Stomach (tissue), 8 donors: ENCODE measurements at regions not wholly inside any gene's neighbourhood (a gene's known extent, or its start where the extent isn't known, plus 50 kb on each side); places are given as distances from the start of the nearest gene placed in this dataset.
A peak's percentile ranks its signal among the peaks of the same experiment; 100 is the strongest.

Experiments used
- DNase-seq, 2 donors: peaks; one replicate each; pipeline versions ENCODE4 v3.0.0 to v3.0.0-alpha.2; 2013 to 2019
- H3K27ac ChIP-seq, 5 donors: fragments of 200-600 bp in 4 of 5; sonication (generic) in 4 of 5; one replicate each; pipeline ENCODE4 v1.5.1; 2013 to 2019; ENCODE audit warnings: mild to moderate bottlenecking in 1 of 5, moderate library complexity in 1 of 5
- H3K27me3 ChIP-seq, 3 donors: fragments of 200-600 bp; sonication (generic); one replicate each; pipeline ENCODE4 v1.5.1; 2017 to 2019; ENCODE audit warnings: mixed run types in 1 of 3
- H3K36me3 ChIP-seq, 4 donors: fragments of 200-600 bp; sonication (generic); 1 replicate in 3 of 4; 2 replicates in 1 of 4; pipeline ENCODE4 v1.5.1; 2016 to 2019
- H3K4me1 ChIP-seq, 4 donors: fragments of 200-600 bp; sonication (generic); one replicate each; pipeline ENCODE4 v1.5.1; 2016 to 2019
- H3K4me3 ChIP-seq, 4 donors: fragments of 200-600 bp; sonication (generic) in 3 of 4; one replicate each; pipeline ENCODE4 v1.5.1; 2016 to 2019; ENCODE audit warnings: mild to moderate bottlenecking in 1 of 4
- H3K9me3 ChIP-seq, 4 donors: fragments of 200-600 bp; sonication (generic); one replicate each; pipeline ENCODE4 v1.5.1; 2016 to 2019
- EP300 ChIP-seq: sonication (generic); formaldehyde crosslinking; IDR thresholded peaks from one replicate; pipeline ENCODE4 v1.6.1; 2017; ENCODE audit warnings: antibody characterized with exemption
- POLR2A ChIP-seq, 4 donors: fragments of 450-650 bp; IDR thresholded peaks; one replicate each; pipeline ENCODE4 v1.6.1; 2016; ENCODE audit warnings: antibody characterized with exemption in 4 of 4, control low read depth in 2 of 4, mild to moderate bottlenecking in 1 of 4, moderate library complexity in 1 of 4
- POLR2AphosphoS5 ChIP-seq, 3 donors: sonication (generic); formaldehyde crosslinking; IDR thresholded peaks; one replicate each; pipeline ENCODE4 v1.6.1; 2016; ENCODE audit warnings: antibody characterized with exemption in 3 of 3
- WGBS, 5 donors: extraction: QIAGEN DNeasy Blood & Tissue Kit in 3 of 5; methylation state at CpG; one replicate each; pipeline versions ENCODE4 v1.1.5 to v1.1.7; 2013 to 2018; 5-methylcytosine and 5-hydroxymethylcytosine counted together
- intact Hi-C: fragments of 100-400 bp; cut with DNase I; formaldehyde crosslinking; loops from one replicate; pipeline ENCODE4 v1.15.1; 2023; ENCODE audit warnings: low total_unique reads
- TF ChIP-seq, protein P1 (sequence below), 7 experiments: fragments of 450-650 bp in 4 of 7; fragments of 200-600 bp in 3 of 7; sonication (generic) in 3 of 7; IDR thresholded peaks; one replicate each; pipeline ENCODE4 v1.5.1; 2016 to 2019; ENCODE audit warnings: antibody characterized with exemption in 7 of 7, control low read depth in 2 of 7, mild to moderate bottlenecking in 1 of 7
- donor health status: healthy with polysubstance abuse.
- donor health status: Bipolar disorder and iron deficiency.
- donor health status: healthy.

DNA sequence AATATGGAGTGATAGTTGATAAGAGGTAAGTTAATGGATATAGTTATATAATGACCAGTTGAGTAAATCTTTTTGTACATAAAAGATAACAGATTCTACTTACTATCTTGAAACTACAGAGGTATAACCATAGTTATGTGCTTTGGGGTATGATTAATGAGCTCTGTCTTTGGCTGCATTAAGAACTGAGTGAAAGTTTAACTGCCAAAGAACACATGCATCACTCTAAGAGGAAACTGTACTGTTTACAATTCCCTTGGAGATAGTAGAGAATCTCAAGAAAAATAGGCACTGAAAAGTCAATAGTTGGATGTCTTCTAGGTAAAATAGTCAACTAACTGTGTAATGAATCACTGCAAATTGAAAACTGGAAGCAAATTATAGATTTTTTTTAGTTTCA lies 1129.5 kb downstream of the EPHA7 start:
- H3K9me3 ChIP-seq, result no peaks in the 10 kb centered on the region
- H3K27me3 ChIP-seq, result no peaks in the 10 kb centered on the region
- intact Hi-C loops, result no loop called here
- no peak for TF ChIP-seq POLR2AphosphoS5 (IDR thresholded peaks at IDR 0.05)
- TF ChIP-seq, protein P1, sequence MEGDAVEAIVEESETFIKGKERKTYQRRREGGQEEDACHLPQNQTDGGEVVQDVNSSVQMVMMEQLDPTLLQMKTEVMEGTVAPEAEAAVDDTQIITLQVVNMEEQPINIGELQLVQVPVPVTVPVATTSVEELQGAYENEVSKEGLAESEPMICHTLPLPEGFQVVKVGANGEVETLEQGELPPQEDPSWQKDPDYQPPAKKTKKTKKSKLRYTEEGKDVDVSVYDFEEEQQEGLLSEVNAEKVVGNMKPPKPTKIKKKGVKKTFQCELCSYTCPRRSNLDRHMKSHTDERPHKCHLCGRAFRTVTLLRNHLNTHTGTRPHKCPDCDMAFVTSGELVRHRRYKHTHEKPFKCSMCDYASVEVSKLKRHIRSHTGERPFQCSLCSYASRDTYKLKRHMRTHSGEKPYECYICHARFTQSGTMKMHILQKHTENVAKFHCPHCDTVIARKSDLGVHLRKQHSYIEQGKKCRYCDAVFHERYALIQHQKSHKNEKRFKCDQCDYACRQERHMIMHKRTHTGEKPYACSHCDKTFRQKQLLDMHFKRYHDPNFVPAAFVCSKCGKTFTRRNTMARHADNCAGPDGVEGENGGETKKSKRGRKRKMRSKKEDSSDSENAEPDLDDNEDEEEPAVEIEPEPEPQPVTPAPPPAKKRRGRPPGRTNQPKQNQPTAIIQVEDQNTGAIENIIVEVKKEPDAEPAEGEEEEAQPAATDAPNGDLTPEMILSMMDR (IDR thresholded peaks at IDR 0.05), result no peak
- TF ChIP-seq POLR2A (IDR thresholded peaks at IDR 0.05), result no peak
- no peak for TF ChIP-seq EP300
- H3K4me3 ChIP-seq, result no peak overlapping the region
- H3K36me3 ChIP-seq, result no peaks in the 10 kb centered on the region
- no peaks in the 10 kb centered on the region for H3K4me1 ChIP-seq
- no peak overlapping the region for H3K27ac ChIP-seq
- peak in 1 of 2 donors; percentile 3 for DNase-seq

DNA sequence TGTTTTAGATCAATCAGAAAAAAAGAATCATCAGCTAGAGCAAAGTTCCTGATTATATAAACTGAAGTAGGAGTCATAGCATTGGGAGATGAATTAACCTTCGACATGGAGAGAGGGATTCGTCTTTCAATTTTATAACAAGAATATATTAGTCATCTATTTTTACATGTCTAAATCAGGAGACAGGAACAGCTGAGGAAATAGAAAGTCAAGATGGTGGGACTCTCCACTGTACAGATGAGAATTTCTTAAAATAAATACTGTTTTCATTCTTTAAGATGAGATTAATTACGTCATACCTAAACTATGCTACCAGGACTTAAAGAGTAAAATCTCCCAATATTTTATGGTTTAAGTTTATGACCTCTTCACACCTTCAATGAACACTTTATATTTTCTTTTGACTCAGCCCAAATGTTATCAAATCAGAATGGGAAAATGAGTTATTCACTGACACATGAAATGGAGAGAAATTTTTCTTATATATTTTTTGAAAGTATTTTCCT lies 1137.7 kb downstream of the EPHA7 start:
- DNase-seq, result no peak
- TF ChIP-seq EP300, result no peak
- no peak for TF ChIP-seq POLR2A (IDR thresholded peaks at IDR 0.05)
- TF ChIP-seq POLR2AphosphoS5 (IDR thresholded peaks at IDR 0.05), result no peak
- 37 to 58% (median 47%) methylated on average over 3 of the region's 3 CpGs for WGBS, 5 donors
- H3K36me3 ChIP-seq, result no peaks in the 10 kb centered on the region
- H3K27ac ChIP-seq, result no peak overlapping the region
- intact Hi-C loops, result no loop called here
- no peaks in the 10 kb centered on the region for H3K27me3 ChIP-seq
- no peak overlapping the region for H3K4me3 ChIP-seq
- no peaks in the 10 kb centered on the region for H3K4me1 ChIP-seq
- no peaks in the 10 kb centered on the region for H3K9me3 ChIP-seq

DNA sequence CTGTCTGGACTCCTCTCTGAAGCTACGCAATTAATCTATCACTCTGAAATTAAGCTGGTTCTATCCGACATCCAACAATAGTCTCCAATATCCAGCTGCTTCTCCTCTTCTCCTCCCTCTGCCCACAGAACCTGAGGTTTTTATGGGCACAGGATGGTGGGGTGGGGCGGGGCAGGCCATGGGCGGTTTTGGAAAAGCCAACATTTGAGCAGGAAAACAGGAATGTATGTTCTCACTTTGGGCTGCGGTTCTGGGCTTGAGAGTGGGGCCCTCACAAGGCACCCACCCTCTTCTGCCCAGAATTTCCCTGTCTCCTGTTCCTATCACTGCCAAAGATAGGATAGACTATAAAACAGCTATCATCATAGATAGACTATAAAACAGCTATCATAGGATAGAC lies 1144.2 kb downstream of the EPHA7 start:
- no peaks in the 10 kb centered on the region for H3K27me3 ChIP-seq
- H3K36me3 ChIP-seq, result no peaks in the 10 kb centered on the region
- no peak for DNase-seq
- intact Hi-C loops, result no loop called here
- 70 to 95% (median 84%) methylated on average over 5 of the region's 5 CpGs for WGBS, 5 donors
- no peak overlapping the region for H3K4me3 ChIP-seq
- H3K4me1 ChIP-seq, result no peaks in the 10 kb centered on the region
- no peak overlapping the region for H3K27ac ChIP-seq
- TF ChIP-seq POLR2AphosphoS5 (IDR thresholded peaks at IDR 0.05) (no peak), POLR2A (IDR thresholded peaks at IDR 0.05) (no peak), EP300 (no peak)
- TF ChIP-seq, protein P1 (IDR thresholded peaks at IDR 0.05), result no peak
- H3K9me3 ChIP-seq, result no peaks in the 10 kb centered on the region

DNA sequence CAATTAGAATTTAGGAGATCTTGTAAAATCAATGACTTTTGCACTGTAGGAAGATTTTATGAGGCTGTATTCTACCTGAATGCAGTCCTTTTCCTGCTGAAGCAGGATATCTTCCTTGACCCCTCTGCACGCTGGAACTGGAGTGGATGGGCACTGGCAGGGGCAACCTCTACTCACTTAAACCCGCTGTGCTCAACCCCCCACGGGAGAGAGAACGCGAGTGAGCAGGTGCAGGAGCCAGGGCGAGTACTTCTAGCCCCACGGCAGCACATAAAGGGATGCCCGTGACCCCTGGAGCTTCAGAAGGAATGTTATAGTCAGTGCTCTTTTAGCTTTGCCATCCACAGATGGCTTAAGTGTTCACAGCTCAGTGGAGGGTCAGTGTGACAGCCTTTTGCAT lies 1144.8 kb downstream of the EPHA7 start:
- no peak overlapping the region for H3K27ac ChIP-seq
- WGBS, 5 donors, result 81 to 92% (median 85%) methylated on average over 8 of the region's 8 CpGs
- no peaks in the 10 kb centered on the region for H3K9me3 ChIP-seq
- intact Hi-C loops, result no loop called here
- no peak overlapping the region for H3K4me3 ChIP-seq
- DNase-seq, result no peak
- no peak for TF ChIP-seq POLR2AphosphoS5 (IDR thresholded peaks at IDR 0.05)
- TF ChIP-seq POLR2A (IDR thresholded peaks at IDR 0.05), result no peak
- TF ChIP-seq EP300, result no peak
- TF ChIP-seq, protein P1 (IDR thresholded peaks at IDR 0.05), result no peak
- H3K36me3 ChIP-seq, result no peaks in the 10 kb centered on the region
- H3K4me1 ChIP-seq, result no peaks in the 10 kb centered on the region
- H3K27me3 ChIP-seq, result no peaks in the 10 kb centered on the region

DNA sequence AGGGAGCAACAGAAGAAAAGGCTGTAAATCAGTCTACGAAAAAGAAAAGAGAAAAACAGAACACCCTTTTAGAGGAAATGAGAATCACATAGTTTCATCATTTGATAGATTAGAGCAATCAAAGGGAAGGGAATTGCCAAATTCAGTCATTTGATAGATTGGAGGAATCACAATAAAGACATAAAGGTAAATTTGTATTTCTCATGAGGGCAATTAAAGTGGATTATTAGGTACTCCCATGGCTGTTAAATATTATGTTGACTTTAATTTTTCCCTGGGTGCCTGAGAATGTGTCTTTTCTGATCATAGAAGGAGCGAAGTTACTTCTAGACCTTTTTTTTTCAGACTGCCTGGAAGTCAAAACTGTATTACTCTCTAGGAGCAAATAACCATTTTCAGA lies 1145.7 kb downstream of the EPHA7 start:
- Histone ChIP-seq H3K27me3 (no peaks in the 10 kb centered on the region), H3K36me3 (no peaks in the 10 kb centered on the region), H3K9me3 (no peaks in the 10 kb centered on the region), H3K4me1 (no peaks in the 10 kb centered on the region), H3K4me3 (no peak overlapping the region), H3K27ac (no peak overlapping the region)
- no peak for DNase-seq
- 65 to 91% (median 89%) methylated on average over 2 of the region's 2 CpGs for WGBS, 5 donors
- TF ChIP-seq POLR2A (IDR thresholded peaks at IDR 0.05), result no peak
- no peak for TF ChIP-seq POLR2AphosphoS5 (IDR thresholded peaks at IDR 0.05)
- no peak for TF ChIP-seq EP300
- TF ChIP-seq, protein P1 (IDR thresholded peaks at IDR 0.05), result no peak
- intact Hi-C loops, result no loop called here
